B cell (primary cell): ENCODE measurements at regions not wholly inside any gene's neighbourhood (a gene's known extent, or its start where the extent isn't known, plus 50 kb on each side); places are given as distances from the start of the nearest gene placed in this dataset.

Experiments used
- ATAC-seq: fragments of 200-7000 bp; cut with Tn5 transposase; one replicate; pipeline ENCODE4 v1.10.0; 2021; ENCODE audit warnings: low read depth, mild to moderate bottlenecking, moderate number of reproducible peaks, moderate library complexity
- CTCF ChIA-PET: fragments of 350-600 bp; sonication (Branson Sonifier 250); formaldehyde crosslinking; loops from one replicate; lab custom pipeline; 2021; ENCODE audit warnings: antibody characterized with exemption, inconsistent platforms; lab: Charles Lee
- POLR2A ChIA-PET: fragments of 350-600 bp; sonication (Branson Sonifier 250); formaldehyde crosslinking; loops from one replicate; lab custom pipeline; 2021; ENCODE audit warnings: antibody characterized with exemption; lab: Charles Lee
- DNase-seq: peaks from one replicate; pipeline ENCODE4 v3.0.0; 2013
- H2AFZ ChIP-seq: 2 replicates; pipeline ENCODE4 v1.6.1; 2012; ENCODE audit warnings: mild to moderate bottlenecking, low read depth, low read length; ENCODE audit not compliant: insufficient read depth, poor library complexity, severe bottlenecking
- H3K27ac ChIP-seq, 2 donors: 1 replicate in 1 of 2; 2 replicates in 1 of 2; pipeline ENCODE4 v1.5.1; 2012 to 2013; ENCODE audit warnings: low read length in 2 of 2, mild to moderate bottlenecking in 2 of 2, moderate library complexity in 1 of 2
- H3K27me3 ChIP-seq, 4 experiments: fragments of 200-600 bp in 1 of 4; sonication (generic) in 1 of 4; replicated peaks in 1 of 4; 1 replicate in 2 of 4; 2 replicates in 2 of 4; pipeline versions ENCODE4 v1.6.1 to v1.7.0; 2013 to 2016; ENCODE audit warnings: low read length in 3 of 4, mild to moderate bottlenecking in 2 of 4, mixed read lengths in 1 of 4, moderate library complexity in 1 of 4; ENCODE audit not compliant: insufficient read depth in 4 of 4, control insufficient read depth in 3 of 4; ENCODE audit errors: control extremely low read depth in 1 of 4
- H3K36me3 ChIP-seq, 2 experiments: replicated peaks in 1 of 2; 1 replicate in 1 of 2; 2 replicates in 1 of 2; pipeline versions ENCODE4 v1.6.1 to v1.7.1; 2013; ENCODE audit warnings: low read length in 1 of 2; ENCODE audit not compliant: insufficient read depth in 2 of 2, control insufficient read depth in 1 of 2; ENCODE audit errors: control extremely low read depth in 1 of 2, extremely low read depth in 1 of 2
- H3K4me1 ChIP-seq, 2 donors: fragments of 200-600 bp in 1 of 2; sonication (generic) in 1 of 2; 1 replicate in 1 of 2; 2 replicates in 1 of 2; pipeline versions ENCODE4 v1.5.1 to v1.6.1; 2013 to 2017; ENCODE audit warnings: low read length in 2 of 2; ENCODE audit not compliant: control insufficient read depth in 2 of 2, insufficient read depth in 2 of 2
- H3K4me2 ChIP-seq: replicated peaks from 2 replicates; pipeline ENCODE3; 2012; ENCODE audit warnings: mild to moderate bottlenecking, low read depth, low read length; ENCODE audit not compliant: poor library complexity, severe bottlenecking
- H3K4me3 ChIP-seq, 5 experiments: fragments of 200-600 bp in 1 of 5; sonication (generic) in 1 of 5; 1 replicate in 3 of 5; 2 replicates in 2 of 5; pipeline versions ENCODE4 v1.5.1 to v1.7.0; 2011 to 2016; ENCODE audit warnings: low read length in 4 of 5, mild to moderate bottlenecking in 4 of 5, low read depth in 2 of 5, control low read depth in 1 of 5, moderate library complexity in 1 of 5; ENCODE audit not compliant: insufficient read depth in 1 of 5; ENCODE audit errors: control extremely low read depth in 1 of 5, extremely low read depth in 1 of 5
- H3K79me2 ChIP-seq: fragments of 200-600 bp; sonication (generic); one replicate; pipeline ENCODE4 v1.6.0; 2016; ENCODE audit warnings: low read length; ENCODE audit not compliant: control insufficient read depth, insufficient read depth
- H3K9ac ChIP-seq: fragments of 200-600 bp; sonication (generic); 2 replicates; pipeline ENCODE4 v1.6.1; 2017; ENCODE audit warnings: mild to moderate bottlenecking, low read length, moderate library complexity
- H3K9me3 ChIP-seq, 3 donors: one replicate each; pipeline versions ENCODE4 v1.6.1 to v1.7.1; 2013; ENCODE audit warnings: low read length in 2 of 3; ENCODE audit not compliant: control insufficient read depth in 2 of 3, insufficient read depth in 1 of 3; ENCODE audit errors: control extremely low read depth in 1 of 3
- H4K20me1 ChIP-seq: 2 replicates; pipeline ENCODE4 v1.6.0; 2012; ENCODE audit warnings: mild to moderate bottlenecking, low read length; ENCODE audit not compliant: insufficient read depth, control insufficient read depth, poor library complexity, severe bottlenecking
- H3K27ac Mint-ChIP-seq: one replicate; pipeline ENCODE4 v1.8.0; 2021; ENCODE audit warnings: mixed read lengths
- H3K27me3 Mint-ChIP-seq: one replicate; pipeline ENCODE4 v1.8.0; 2021; ENCODE audit warnings: mixed read lengths
- H3K4me1 Mint-ChIP-seq: one replicate; pipeline ENCODE4 v1.8.0; 2021; ENCODE audit warnings: mixed read lengths
- H3K4me3 Mint-ChIP-seq: one replicate; pipeline ENCODE4 v1.8.0; 2021; ENCODE audit warnings: mixed read lengths
- H3K9me3 Mint-ChIP-seq: one replicate; pipeline ENCODE4 v1.8.0; 2022; ENCODE audit warnings: mixed read lengths; ENCODE audit not compliant: insufficient read depth
- EZH2 ChIP-seq: IDR thresholded peaks from 2 replicates; pipeline ENCODE4 v1.6.1; 2012; ENCODE audit warnings: borderline replicate concordance, low read depth, mild to moderate bottlenecking, moderate library complexity, low read length; ENCODE audit not compliant: insufficient read depth, poor library complexity, severe bottlenecking
- WGBS: methylation state at CpG from one replicate; pipeline ENCODE4 v1.1.5; 2013; ENCODE audit warnings: missing lambda C conversion rate; ENCODE audit not compliant: insufficient coverage; 5-methylcytosine and 5-hydroxymethylcytosine counted together
- intact Hi-C: fragments of 100-400 bp; cut with micrococcal nuclease; formaldehyde crosslinking; loops from one replicate; pipeline ENCODE4 v1.10.0; 2022
- TF ChIP-seq, protein P1 (sequence below): fragments of 200-600 bp; IDR thresholded peaks from one replicate; pipeline ENCODE4 v1.8.0; 2022; ENCODE audit warnings: antibody characterized with exemption, mild to moderate bottlenecking

DNA sequence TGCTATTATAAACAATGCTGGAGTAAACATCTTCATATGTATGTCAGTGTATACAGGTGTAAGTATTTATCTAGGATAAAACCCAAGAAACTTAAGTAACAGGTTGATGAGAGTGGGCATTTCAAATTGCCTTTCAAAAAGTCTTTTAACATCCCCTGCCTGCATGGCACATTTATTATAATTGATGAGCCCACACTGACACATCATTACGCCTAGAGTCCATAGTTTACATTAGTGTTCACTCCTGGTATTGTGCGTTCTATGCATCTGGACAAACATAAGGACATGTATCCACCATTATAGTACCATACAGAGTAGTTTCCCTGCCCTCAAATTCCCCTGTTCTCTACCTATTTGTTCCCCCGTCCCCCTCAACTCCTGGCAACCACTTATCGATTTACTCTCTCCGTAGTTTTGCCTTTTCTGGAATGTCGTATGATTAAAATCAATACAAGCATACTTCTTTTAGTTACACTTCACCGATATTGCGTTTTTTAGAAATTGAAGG lies 53.7 kb downstream of the NACA2 start:
- Mint-ChIP-seq H3K4me3 (no peak overlapping the region), H3K9me3 (peaks cover 7% of the 10 kb centered on the region), H3K4me1 (peaks cover 3% of the 10 kb centered on the region), H3K27ac (no peak overlapping the region), H3K27me3 (peaks cover 24% of the 10 kb centered on the region)
- H3K36me3 ChIP-seq = no peaks in the 10 kb centered on the region
- ChIA-PET CTCF (no interaction called here), POLR2A (no interaction called here)
- H3K9ac ChIP-seq = no peak overlapping the region
- H3K4me1 ChIP-seq = no peaks in the 10 kb centered on the region
- ATAC-seq (no peak), DNase-seq (no peak)
- TF ChIP-seq, protein P1, sequence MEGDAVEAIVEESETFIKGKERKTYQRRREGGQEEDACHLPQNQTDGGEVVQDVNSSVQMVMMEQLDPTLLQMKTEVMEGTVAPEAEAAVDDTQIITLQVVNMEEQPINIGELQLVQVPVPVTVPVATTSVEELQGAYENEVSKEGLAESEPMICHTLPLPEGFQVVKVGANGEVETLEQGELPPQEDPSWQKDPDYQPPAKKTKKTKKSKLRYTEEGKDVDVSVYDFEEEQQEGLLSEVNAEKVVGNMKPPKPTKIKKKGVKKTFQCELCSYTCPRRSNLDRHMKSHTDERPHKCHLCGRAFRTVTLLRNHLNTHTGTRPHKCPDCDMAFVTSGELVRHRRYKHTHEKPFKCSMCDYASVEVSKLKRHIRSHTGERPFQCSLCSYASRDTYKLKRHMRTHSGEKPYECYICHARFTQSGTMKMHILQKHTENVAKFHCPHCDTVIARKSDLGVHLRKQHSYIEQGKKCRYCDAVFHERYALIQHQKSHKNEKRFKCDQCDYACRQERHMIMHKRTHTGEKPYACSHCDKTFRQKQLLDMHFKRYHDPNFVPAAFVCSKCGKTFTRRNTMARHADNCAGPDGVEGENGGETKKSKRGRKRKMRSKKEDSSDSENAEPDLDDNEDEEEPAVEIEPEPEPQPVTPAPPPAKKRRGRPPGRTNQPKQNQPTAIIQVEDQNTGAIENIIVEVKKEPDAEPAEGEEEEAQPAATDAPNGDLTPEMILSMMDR = no peak
- TF ChIP-seq EZH2 = no peak
- peaks cover 0 to 3% (median 0%) of the 10 kb centered on the region in 4 experiments for H3K27me3 ChIP-seq
- 95% methylated on average over 7 of the region's 8 CpGs for WGBS
- no peak overlapping the region for H3K4me3 ChIP-seq
- H3K4me2 ChIP-seq = no peak overlapping the region
- peaks cover 0 to 4% (median 2%) of the 10 kb centered on the region in 3 donors for H3K9me3 ChIP-seq
- no peak overlapping the region for H2AFZ ChIP-seq
- H4K20me1 ChIP-seq = no peaks in the 10 kb centered on the region
- no peaks in the 10 kb centered on the region for H3K79me2 ChIP-seq
- intact Hi-C loops = no loop called here
- no peak overlapping the region for H3K27ac ChIP-seq

DNA sequence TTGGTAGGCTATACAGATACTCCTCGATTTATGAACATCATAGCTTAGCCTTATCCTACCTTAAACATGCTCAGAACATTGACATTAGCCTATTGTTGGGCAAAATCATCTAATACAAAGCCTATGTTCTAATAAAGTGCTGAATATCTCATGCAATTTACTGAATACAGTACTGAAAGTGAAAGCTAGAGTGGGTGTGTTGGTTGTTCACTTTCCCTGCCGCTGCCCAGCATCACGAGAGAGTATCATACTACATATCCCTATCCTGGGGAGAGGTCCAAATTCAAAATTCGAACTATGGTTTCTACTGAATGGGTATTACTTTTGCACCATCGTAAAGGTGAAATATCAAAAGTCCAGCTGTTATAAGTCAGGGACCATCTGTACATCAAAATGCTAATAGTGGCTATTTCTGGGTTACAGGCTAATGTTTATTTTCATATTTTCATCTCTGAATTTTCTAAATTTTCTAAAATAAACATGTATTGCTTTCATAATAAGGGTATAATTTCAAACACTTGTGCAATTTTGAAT lies 54.5 kb downstream of the NACA2 start:
- H3K27me3 Mint-ChIP-seq = peaks cover 18% of the 10 kb centered on the region
- Histone ChIP-seq H4K20me1 (no peaks in the 10 kb centered on the region), H3K79me2 (no peaks in the 10 kb centered on the region), H2AFZ (peak overlapping the region; percentile 38), H3K9me3 (no peaks in the 10 kb centered on the region), H3K9ac (peak overlapping the region; percentile 45), H3K4me1 (no peaks in the 10 kb centered on the region), H3K36me3 (no peaks in the 10 kb centered on the region), H3K27me3 (peaks cover 0 to under 1% (median 0%) of the 10 kb centered on the region in 4 experiments), H3K4me3 (no peak overlapping the region), H3K4me2 (peak overlapping the region; percentile 40), H3K27ac (no peak overlapping the region)
- no CpG with 5 or more reads among the region's 5 CpGs for WGBS
- TF ChIP-seq, protein P1 = no peak
- no peak for TF ChIP-seq EZH2
- H3K9me3 Mint-ChIP-seq = peaks cover 4% of the 10 kb centered on the region
- CTCF ChIA-PET = no interaction called here
- H3K4me3 Mint-ChIP-seq = peak overlapping the region; percentile 44
- peaks cover 3% of the 10 kb centered on the region for H3K4me1 Mint-ChIP-seq
- POLR2A ChIA-PET = no interaction called here
- intact Hi-C loops = no loop called here
- DNase-seq = no peak
- H3K27ac Mint-ChIP-seq = no peak overlapping the region
- ATAC-seq = no peak
